Inflammatory macrophage treated with lipopolysaccharide for 1 hour (primary cell): ENCODE measurements at regions not wholly inside any gene's neighbourhood (a gene's known extent, or its start where the extent isn't known, plus 50 kb on each side); places are given as distances from the start of the nearest gene placed in this dataset.
"Not testable (repeated sequence)": the region's sequence is repeated elsewhere in the genome, so short reads cannot be mapped to it uniquely, and the experiment has no call there.

ENCODE experiments used
- DNase-seq, 2 donors: peaks; one replicate each; pipeline ENCODE4 v3.0.0-alpha.2; 2020 to 2022

- DNase-seq, result no peak
Measured at GRCh38 chr20:61061981-61062380, 190.1 kb upstream of the CDH4 start.

- DNase-seq, result no peak
Measured at GRCh38 chr20:61065853-61066252, 186.2 kb upstream of the CDH4 start.

GRCh38 chr20:61066526-61066925 is 185.5 kb upstream of the CDH4 start:
- no peak for DNase-seq

- no peak for DNase-seq
Measured at GRCh38 chr20:61067221-61067620, 184.8 kb upstream of the CDH4 start.

GRCh38 chr20:61072398-61072797 is 179.7 kb upstream of the CDH4 start:
- DNase-seq, result no peak

GRCh38 chr20:61073376-61073775 is 178.7 kb upstream of the CDH4 start:
- DNase-seq, result no peak

- no peak for DNase-seq
Measured at GRCh38 chr20:61082720-61083119, 169.3 kb upstream of the CDH4 start.

GRCh38 chr20:61083431-61083830 is 168.6 kb upstream of the CDH4 start:
- DNase-seq, result no peak

- no peak for DNase-seq
Measured at GRCh38 chr20:61086031-61086430, 166.0 kb upstream of the CDH4 start.

- DNase-seq, result no peak
Measured at GRCh38 chr20:61090541-61090940, 161.5 kb upstream of the CDH4 start.

- no peak for DNase-seq
Measured at GRCh38 chr20:61092251-61092650, 159.8 kb upstream of the CDH4 start.

GRCh38 chr20:61094581-61094980 is 157.5 kb upstream of the CDH4 start:
- DNase-seq, result no peak

GRCh38 chr20:61096463-61096862 is 155.6 kb upstream of the CDH4 start:
- no peak for DNase-seq

- no peak for DNase-seq
Measured at GRCh38 chr20:61099806-61100205, 152.3 kb upstream of the CDH4 start.

- DNase-seq, result no peak
Measured at GRCh38 chr20:61100489-61100888, 151.6 kb upstream of the CDH4 start.

- not testable (repeated sequence) for DNase-seq
Measured at GRCh38 chr20:61101321-61101720, 150.7 kb upstream of the CDH4 start.

GRCh38 chr20:61104232-61104631 is 147.8 kb upstream of the CDH4 start:
- DNase-seq, result no peak

GRCh38 chr20:61105395-61105794 is 146.7 kb upstream of the CDH4 start:
- DNase-seq, result no peak

GRCh38 chr20:61106438-61106837 is 145.6 kb upstream of the CDH4 start:
- DNase-seq, result no peak

GRCh38 chr20:61109221-61109805 is 142.7 kb upstream of the CDH4 start:
- DNase-seq, result no peak

- no peak for DNase-seq
Measured at GRCh38 chr20:61112515-61112914, 139.5 kb upstream of the CDH4 start.

- no peak for DNase-seq
Measured at GRCh38 chr20:61113731-61114130, 138.3 kb upstream of the CDH4 start.

GRCh38 chr20:61114493-61115175 is 137.4 kb upstream of the CDH4 start:
- DNase-seq, result no peak

- no peak for DNase-seq
Measured at GRCh38 chr20:61115364-61116065, 136.5 kb upstream of the CDH4 start.
